ENCODE measurements at regions not wholly inside any gene's neighbourhood (a gene's known extent, or its start where the extent isn't known, plus 50 kb on each side); places are given as distances from the start of the nearest gene placed in this dataset.

DNA sequence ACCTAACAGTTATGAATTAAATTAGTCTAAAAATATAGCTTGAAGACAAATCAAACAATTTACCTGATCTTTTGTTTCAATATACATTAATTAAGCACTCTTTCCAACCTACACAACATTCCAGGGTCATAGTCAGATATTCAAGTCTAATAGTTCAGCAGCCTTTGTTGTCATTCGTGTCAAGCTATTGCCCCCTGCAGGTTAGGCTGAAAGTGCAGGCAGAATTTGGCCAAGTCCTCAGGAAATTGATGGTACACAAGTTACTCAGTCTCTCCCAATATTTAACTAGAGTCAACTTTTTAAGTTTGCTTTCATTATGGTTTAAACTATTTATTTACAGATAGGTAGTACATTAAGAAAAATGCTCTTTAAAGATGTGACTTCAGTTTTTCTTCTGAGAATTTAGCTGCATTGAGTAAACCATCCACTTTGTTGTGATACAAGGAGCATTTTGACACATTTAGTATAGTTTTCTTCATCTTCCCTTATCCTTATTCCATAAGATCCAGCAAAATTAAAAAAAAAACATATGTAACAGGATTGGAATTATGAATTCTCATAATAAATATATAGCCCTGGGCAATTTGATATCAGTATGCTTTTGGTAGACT, 130.3 kb upstream of the DPYD start:
- no peaks in the 10 kb centered on the region for H3K36me3 ChIP-seq (ENCODE audit: control insufficient read depth in 5 of 5, insufficient read depth in 5 of 5, low read length in 5 of 5)
- H3K27me3 ChIP-seq (ENCODE audit: control insufficient read depth in 5 of 5, insufficient read depth in 4 of 5, low read length in 5 of 5), result peaks cover 28 to 42% (median 33%) of the 10 kb centered on the region in 5 donors
- no peak overlapping the region for H3K4me3 ChIP-seq (ENCODE audit: low read depth in 1 of 5, low read length in 5 of 5)
- no peak overlapping the region for H3K9ac ChIP-seq (ENCODE audit: low read length in 5 of 5)
- no peak overlapping the region for H3K27ac ChIP-seq (ENCODE audit: low read depth, low read length)
- H3K9me3 ChIP-seq (ENCODE audit: control insufficient read depth in 5 of 5, low read length in 5 of 5), result no peaks in the 10 kb centered on the region
- peaks cover 0 to 24% (median 18%) of the 10 kb centered on the region in 5 donors for H3K4me1 ChIP-seq (ENCODE audit: control insufficient read depth in 5 of 5, insufficient read depth in 5 of 5, low read length in 5 of 5)

DNA sequence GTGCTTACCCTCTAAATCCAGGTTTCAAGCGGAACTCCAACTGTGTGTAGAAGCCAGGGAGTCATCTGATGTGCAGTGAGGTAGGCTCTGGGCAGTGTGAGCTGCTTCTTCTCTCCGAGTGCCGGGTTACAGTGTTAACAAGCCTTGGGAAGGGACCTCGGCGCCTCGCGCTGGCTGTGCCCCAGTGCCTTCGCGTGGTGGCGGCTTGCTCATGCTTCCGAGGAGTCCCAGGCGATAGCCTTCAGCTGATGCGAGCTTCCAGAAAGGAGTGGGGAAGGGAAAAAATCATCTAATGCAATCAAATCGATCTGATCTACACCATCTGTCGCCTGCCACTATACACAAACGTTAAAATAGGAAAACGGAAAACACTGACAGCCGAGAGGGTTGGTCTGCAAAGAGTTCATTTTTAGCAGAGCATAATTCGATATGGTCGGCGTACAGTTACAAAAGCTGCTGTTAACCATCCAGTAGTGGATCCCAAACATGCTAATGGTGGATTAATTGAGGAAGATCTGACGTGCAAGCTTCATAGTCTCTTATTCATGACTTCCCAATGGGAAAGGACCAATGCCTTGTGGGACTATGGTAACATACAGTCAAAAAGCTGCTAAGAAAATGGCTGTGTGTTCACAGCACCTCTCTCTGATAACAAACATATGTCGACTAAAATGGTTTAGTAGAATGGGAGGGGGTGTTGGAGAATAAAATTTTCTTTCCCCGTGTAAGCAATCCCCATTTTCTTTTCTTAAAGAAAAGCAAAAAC, 128.7 kb upstream of the DPYD start:
- H3K27ac ChIP-seq (ENCODE audit: low read depth, low read length), result no peak overlapping the region
- peaks cover 0 to 38% (median 31%) of the 10 kb centered on the region in 5 donors for H3K4me1 ChIP-seq (ENCODE audit: control insufficient read depth in 5 of 5, insufficient read depth in 5 of 5, low read length in 5 of 5)
- no peaks in the 10 kb centered on the region for H3K36me3 ChIP-seq (ENCODE audit: control insufficient read depth in 5 of 5, insufficient read depth in 5 of 5, low read length in 5 of 5)
- no peak overlapping the region for H3K4me3 ChIP-seq (ENCODE audit: low read depth in 1 of 5, low read length in 5 of 5)
- no peaks in the 10 kb centered on the region for H3K9me3 ChIP-seq (ENCODE audit: control insufficient read depth in 5 of 5, low read length in 5 of 5)
- H3K27me3 ChIP-seq (ENCODE audit: control insufficient read depth in 5 of 5, insufficient read depth in 4 of 5, low read length in 5 of 5), result peaks cover 38 to 53% (median 43%) of the 10 kb centered on the region in 5 donors
- H3K9ac ChIP-seq (ENCODE audit: low read length in 5 of 5), result no peak overlapping the region

DNA sequence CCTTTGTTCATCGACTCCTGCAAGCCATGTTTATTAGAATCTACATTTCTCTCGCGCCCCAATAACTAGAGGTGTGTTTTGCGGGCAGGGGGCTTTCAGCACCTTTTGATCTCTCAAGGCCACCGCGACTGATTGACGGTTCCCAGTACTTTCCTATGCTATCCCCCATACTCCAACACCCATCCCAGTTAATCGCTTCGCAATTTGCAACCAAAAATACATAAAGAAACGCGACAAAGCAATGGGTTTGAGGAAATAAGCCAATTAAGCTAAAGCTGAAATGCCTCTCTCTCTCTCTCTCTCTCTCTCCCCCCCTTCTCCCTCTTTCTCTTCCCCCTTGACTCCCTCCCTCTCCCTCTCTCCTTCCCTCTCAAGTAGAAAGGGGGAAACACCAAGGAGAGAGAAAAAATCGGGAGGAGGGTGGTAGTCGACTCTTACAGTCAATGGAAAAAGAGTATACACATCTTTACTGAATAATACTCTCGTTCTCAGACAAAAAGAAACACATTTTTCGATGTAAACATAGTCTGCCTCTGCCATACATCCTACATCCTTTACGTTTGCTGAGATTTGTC, 128.0 kb upstream of the DPYD start:
- Histone ChIP-seq H3K27ac (ENCODE audit: low read depth, low read length) (no peak overlapping the region), H3K9ac (ENCODE audit: low read length in 5 of 5) (no peak overlapping the region), H3K27me3 (ENCODE audit: control insufficient read depth in 5 of 5, insufficient read depth in 4 of 5, low read length in 5 of 5) (peaks cover 42 to 58% (median 49%) of the 10 kb centered on the region in 5 donors), H3K9me3 (ENCODE audit: control insufficient read depth in 5 of 5, low read length in 5 of 5) (no peaks in the 10 kb centered on the region), H3K4me1 (ENCODE audit: control insufficient read depth in 5 of 5, insufficient read depth in 5 of 5, low read length in 5 of 5) (peaks cover 0 to 36% (median 30%) of the 10 kb centered on the region in 5 donors), H3K36me3 (ENCODE audit: control insufficient read depth in 5 of 5, insufficient read depth in 5 of 5, low read length in 5 of 5) (no peaks in the 10 kb centered on the region), H3K4me3 (ENCODE audit: low read depth in 1 of 5, low read length in 5 of 5) (peak overlapping the region in 3 of 5 donors; percentile 1 to 9 (median 6))

DNA sequence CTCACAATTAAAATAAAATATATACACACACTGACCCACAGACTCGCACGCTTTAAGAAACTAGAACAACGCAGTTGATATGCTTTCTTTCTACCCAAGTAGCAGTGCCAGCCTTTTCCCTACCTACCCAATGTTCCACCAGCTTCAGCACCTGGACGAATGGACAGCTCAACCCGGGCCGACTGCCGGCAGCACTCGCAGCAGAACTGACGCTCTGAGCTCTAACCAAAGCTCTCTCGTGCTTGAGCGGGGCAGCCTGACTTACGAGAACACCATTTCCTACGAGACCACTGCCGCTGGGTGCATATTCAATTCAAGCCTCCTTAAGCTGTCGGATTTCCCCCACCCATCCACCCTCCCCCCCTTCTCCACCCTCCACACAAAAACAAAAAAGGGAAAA, 127.4 kb upstream of the DPYD start:
- Histone ChIP-seq H3K36me3 (ENCODE audit: control insufficient read depth in 5 of 5, insufficient read depth in 5 of 5, low read length in 5 of 5) (no peaks in the 10 kb centered on the region), H3K27me3 (ENCODE audit: control insufficient read depth in 5 of 5, insufficient read depth in 4 of 5, low read length in 5 of 5) (peaks cover 41 to 52% (median 50%) of the 10 kb centered on the region in 5 donors), H3K4me3 (ENCODE audit: low read depth in 1 of 5, low read length in 5 of 5) (peak overlapping the region in 1 of 5 donors; percentile 6), H3K27ac (ENCODE audit: low read depth, low read length) (no peak overlapping the region), H3K4me1 (ENCODE audit: control insufficient read depth in 5 of 5, insufficient read depth in 5 of 5, low read length in 5 of 5) (peaks cover 0 to 30% (median 24%) of the 10 kb centered on the region in 5 donors), H3K9ac (ENCODE audit: low read length in 5 of 5) (no peak overlapping the region), H3K9me3 (ENCODE audit: control insufficient read depth in 5 of 5, low read length in 5 of 5) (no peaks in the 10 kb centered on the region)

DNA sequence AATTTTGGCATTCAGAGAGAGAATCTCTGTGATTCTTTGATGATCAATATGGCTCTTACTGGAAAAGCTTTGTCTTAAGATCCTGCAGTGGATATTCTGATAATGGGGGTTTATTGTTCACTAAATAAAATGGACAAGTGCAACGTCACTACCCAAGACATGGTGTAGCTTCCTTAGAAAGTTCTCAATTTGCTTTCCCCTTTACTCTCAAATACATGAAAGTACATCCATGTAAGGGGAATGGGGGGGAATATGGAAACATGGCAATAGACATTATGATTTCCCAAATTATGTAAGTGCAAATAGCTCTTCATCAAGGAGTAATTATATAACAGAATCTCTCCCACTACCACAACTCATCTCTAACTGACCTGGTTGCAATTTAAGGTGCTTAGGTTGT, 126.3 kb upstream of the DPYD start:
- no peak overlapping the region for H3K27ac ChIP-seq (ENCODE audit: low read depth, low read length)
- peaks cover 0 to 27% (median 21%) of the 10 kb centered on the region in 5 donors for H3K4me1 ChIP-seq (ENCODE audit: control insufficient read depth in 5 of 5, insufficient read depth in 5 of 5, low read length in 5 of 5)
- no peak overlapping the region for H3K9ac ChIP-seq (ENCODE audit: low read length in 5 of 5)
- H3K9me3 ChIP-seq (ENCODE audit: control insufficient read depth in 5 of 5, low read length in 5 of 5), result no peaks in the 10 kb centered on the region
- H3K36me3 ChIP-seq (ENCODE audit: control insufficient read depth in 5 of 5, insufficient read depth in 5 of 5, low read length in 5 of 5), result no peaks in the 10 kb centered on the region
- H3K27me3 ChIP-seq (ENCODE audit: control insufficient read depth in 5 of 5, insufficient read depth in 4 of 5, low read length in 5 of 5), result peaks cover 40 to 49% (median 46%) of the 10 kb centered on the region in 5 donors
- H3K4me3 ChIP-seq (ENCODE audit: low read depth in 1 of 5, low read length in 5 of 5), result no peak overlapping the region

DNA sequence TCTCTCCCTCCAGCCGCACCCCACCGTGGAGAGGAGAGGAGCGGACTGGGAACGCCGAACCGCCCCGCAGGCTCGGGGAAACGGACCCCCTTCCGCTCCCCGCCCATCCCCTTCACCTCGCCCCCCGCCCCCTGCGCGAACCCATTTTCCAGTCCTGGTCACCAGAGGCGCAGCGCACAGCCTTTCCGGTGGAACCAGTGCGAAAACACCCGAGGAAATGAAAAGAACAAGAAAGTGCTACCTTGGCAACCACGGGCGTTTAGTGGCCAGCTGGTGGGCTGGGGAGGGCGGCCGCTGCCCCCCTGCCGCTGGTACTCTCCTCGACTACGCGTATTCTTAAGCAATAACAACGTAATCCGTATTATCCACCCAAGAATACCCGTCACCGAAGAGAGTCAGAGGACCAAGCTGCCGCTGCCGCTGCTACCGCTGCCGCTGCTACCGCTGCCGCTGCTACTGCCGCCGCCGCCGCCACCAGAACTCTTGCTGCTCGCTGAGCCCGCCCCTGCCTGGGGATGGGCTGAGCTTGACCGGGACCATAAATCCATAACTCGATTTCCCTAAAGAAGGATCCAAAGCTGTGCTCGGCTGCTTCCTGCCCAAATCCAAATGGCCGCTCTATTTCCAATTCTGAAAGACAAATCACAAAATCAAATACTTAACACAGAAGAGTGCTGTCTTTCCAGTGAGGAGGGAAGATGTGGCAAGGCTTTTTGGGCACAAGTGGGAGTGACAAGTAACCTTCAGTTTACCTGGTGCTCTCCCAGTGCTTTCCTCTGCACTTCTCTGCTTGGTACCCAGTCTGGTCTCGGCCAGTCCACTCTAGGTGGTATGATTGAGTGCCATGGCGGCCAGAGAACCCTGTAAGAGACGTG, 125.2 kb upstream of the DPYD start:
- H3K36me3 ChIP-seq (ENCODE audit: control insufficient read depth in 5 of 5, insufficient read depth in 5 of 5, low read length in 5 of 5), result no peaks in the 10 kb centered on the region
- H3K4me3 ChIP-seq (ENCODE audit: low read depth in 1 of 5, low read length in 5 of 5), result peak overlapping the region in 4 of 5 donors; percentile 32 to 67 (median 52)
- peaks cover 0 to 27% (median 21%) of the 10 kb centered on the region in 5 donors for H3K4me1 ChIP-seq (ENCODE audit: control insufficient read depth in 5 of 5, insufficient read depth in 5 of 5, low read length in 5 of 5)
- no peak overlapping the region for H3K9ac ChIP-seq (ENCODE audit: low read length in 5 of 5)
- H3K27me3 ChIP-seq (ENCODE audit: control insufficient read depth in 5 of 5, insufficient read depth in 4 of 5, low read length in 5 of 5), result peaks cover 40 to 49% (median 46%) of the 10 kb centered on the region in 5 donors
- no peak overlapping the region for H3K27ac ChIP-seq (ENCODE audit: low read depth, low read length)
- no peaks in the 10 kb centered on the region for H3K9me3 ChIP-seq (ENCODE audit: control insufficient read depth in 5 of 5, low read length in 5 of 5)

DNA sequence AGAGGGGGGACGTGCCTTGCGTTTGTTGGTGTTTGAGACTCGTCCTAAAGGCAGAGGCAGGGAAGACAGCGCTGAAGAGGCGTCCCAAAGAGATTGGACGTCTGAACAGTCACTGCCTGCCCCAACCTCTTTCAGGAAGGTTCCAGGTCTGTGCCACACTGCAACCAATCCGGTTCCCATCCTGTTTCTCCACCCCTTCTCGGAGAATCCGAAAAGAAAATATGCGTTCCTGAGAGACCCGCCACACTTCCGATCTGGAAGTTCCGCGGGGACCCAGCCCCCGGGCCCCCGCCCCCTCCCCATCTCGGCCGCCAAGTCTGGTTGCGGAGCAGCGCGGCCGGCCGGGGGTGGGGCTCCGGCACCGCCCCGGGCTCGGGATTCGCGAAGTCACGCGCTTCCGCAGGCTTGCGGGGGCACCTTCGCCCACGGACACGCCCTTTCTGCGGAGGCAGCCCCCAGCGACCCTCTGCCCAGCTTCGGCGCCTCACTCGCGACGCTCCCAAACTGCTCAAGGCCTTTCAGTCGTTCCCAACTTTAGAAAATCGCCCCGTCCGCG, 124.5 kb upstream of the DPYD start:
- H3K4me1 ChIP-seq (ENCODE audit: control insufficient read depth in 5 of 5, insufficient read depth in 5 of 5, low read length in 5 of 5), result peaks cover 0 to 27% (median 21%) of the 10 kb centered on the region in 5 donors
- no peak overlapping the region for H3K27ac ChIP-seq (ENCODE audit: low read depth, low read length)
- H3K27me3 ChIP-seq (ENCODE audit: control insufficient read depth in 5 of 5, insufficient read depth in 4 of 5, low read length in 5 of 5), result peaks cover 39 to 47% (median 44%) of the 10 kb centered on the region in 5 donors
- H3K4me3 ChIP-seq (ENCODE audit: low read depth in 1 of 5, low read length in 5 of 5), result peak overlapping the region; percentile 32 to 69 (median 58)
- no peak overlapping the region for H3K9ac ChIP-seq (ENCODE audit: low read length in 5 of 5)
- no peaks in the 10 kb centered on the region for H3K36me3 ChIP-seq (ENCODE audit: control insufficient read depth in 5 of 5, insufficient read depth in 5 of 5, low read length in 5 of 5)
- H3K9me3 ChIP-seq (ENCODE audit: control insufficient read depth in 5 of 5, low read length in 5 of 5), result no peaks in the 10 kb centered on the region

DNA sequence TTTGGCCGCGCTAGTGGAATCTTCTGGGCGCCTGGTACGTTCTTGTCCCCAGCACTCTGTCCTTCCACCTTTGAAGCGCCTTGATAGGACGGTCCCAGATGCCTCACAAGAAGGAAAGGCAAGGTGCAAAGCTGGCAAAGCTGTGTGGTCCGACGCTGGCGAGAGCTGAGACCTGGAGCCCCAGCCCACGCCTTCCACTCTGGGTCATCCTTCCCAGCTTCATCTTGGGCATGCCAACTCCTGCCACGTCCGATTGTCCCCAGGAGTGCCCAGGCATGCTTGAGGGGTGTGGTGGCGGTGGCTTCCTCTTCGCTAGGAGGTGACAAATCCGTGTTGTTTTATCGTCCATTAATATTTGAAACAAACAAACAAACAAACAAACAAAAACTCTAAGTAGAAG, 123.9 kb upstream of the DPYD start:
- Histone ChIP-seq H3K9me3 (ENCODE audit: control insufficient read depth in 5 of 5, low read length in 5 of 5) (no peaks in the 10 kb centered on the region), H3K36me3 (ENCODE audit: control insufficient read depth in 5 of 5, insufficient read depth in 5 of 5, low read length in 5 of 5) (no peaks in the 10 kb centered on the region), H3K4me3 (ENCODE audit: low read depth in 1 of 5, low read length in 5 of 5) (peak overlapping the region; percentile 32 to 69 (median 58)), H3K9ac (ENCODE audit: low read length in 5 of 5) (no peak overlapping the region), H3K27ac (ENCODE audit: low read depth, low read length) (no peak overlapping the region), H3K4me1 (ENCODE audit: control insufficient read depth in 5 of 5, insufficient read depth in 5 of 5, low read length in 5 of 5) (peaks cover 0 to 27% (median 21%) of the 10 kb centered on the region in 5 donors), H3K27me3 (ENCODE audit: control insufficient read depth in 5 of 5, insufficient read depth in 4 of 5, low read length in 5 of 5) (peaks cover 36 to 42% (median 39%) of the 10 kb centered on the region in 5 donors)

DNA sequence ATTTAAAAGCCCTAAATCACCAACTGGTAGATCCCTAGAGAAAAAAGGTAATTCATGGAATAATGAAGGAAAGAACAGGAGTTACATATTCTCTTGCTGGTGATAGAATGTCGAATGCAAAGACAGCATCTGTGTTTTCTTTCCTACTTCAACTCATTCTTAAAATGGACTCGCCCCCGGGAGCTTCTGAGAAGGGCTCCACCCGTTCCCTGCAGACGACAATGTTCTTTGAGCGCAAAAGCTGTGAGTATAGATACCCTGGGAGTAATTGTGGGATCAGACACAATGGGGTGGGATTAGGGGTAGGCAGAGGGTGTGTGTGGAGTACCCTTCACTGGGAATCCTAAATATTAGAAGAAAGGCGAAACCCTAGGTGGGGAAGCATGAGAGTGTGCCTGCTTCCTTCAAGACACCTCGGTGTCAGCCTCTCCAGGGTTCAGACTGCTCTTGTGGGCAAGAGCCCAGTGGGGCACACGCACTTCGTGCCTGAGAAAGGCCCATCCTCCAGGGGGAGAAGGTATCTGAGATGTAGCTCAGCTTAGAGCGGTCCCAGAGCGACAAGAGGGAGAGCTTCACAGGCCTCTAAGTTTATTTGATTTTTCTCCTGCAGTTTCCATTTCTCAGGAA, 123.3 kb upstream of the DPYD start:
- H3K4me3 ChIP-seq (ENCODE audit: low read depth in 1 of 5, low read length in 5 of 5), result no peak overlapping the region
- H3K27me3 ChIP-seq (ENCODE audit: control insufficient read depth in 5 of 5, insufficient read depth in 4 of 5, low read length in 5 of 5), result peaks cover 30 to 36% (median 34%) of the 10 kb centered on the region in 5 donors
- H3K36me3 ChIP-seq (ENCODE audit: control insufficient read depth in 5 of 5, insufficient read depth in 5 of 5, low read length in 5 of 5), result no peaks in the 10 kb centered on the region
- H3K9ac ChIP-seq (ENCODE audit: low read length in 5 of 5), result no peak overlapping the region
- peaks cover 0 to 25% (median 21%) of the 10 kb centered on the region in 5 donors for H3K4me1 ChIP-seq (ENCODE audit: control insufficient read depth in 5 of 5, insufficient read depth in 5 of 5, low read length in 5 of 5)
- no peaks in the 10 kb centered on the region for H3K9me3 ChIP-seq (ENCODE audit: control insufficient read depth in 5 of 5, low read length in 5 of 5)
- H3K27ac ChIP-seq (ENCODE audit: low read depth, low read length), result no peak overlapping the region
